ENCODE measurements at regions not wholly inside any gene's neighbourhood (a gene's known extent, or its start where the extent isn't known, plus 50 kb on each side); places are given as distances from the start of the nearest gene placed in this dataset.

DNA sequence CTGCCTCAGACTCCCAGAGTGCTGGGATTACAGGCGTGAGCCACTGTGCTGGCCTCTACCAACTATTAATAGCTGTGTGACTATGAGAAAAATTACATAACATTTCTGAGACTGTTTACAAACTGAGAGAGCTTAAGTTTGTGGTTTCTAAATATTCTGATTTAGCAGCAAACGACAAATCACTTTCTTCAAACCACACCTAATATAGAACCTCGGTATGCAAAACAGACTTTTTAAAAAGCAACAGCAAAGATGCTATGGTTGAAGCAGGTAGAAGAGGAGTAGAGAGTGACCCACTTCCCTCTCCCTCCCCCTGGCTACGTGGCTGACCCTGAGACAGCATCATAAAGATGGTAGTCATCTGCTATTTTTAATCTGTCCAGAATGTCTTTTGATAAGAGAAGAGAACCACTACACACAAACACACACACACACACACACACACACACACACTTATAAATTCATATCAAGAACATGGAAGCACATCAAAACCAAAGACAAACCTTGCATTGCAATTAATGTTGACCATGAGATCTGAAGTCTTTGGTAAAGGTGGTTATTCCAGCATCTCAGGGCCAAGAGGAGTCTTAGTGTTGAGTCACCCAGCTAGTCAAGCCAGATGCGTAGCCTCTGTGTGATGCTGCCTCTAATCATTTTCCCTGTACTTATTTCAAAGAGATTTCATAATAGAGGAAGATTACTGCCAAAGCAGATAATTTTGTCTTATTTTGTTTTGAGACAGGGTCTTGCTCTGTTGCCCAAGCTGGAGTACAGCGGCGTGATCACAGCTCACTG is 58.1 kb upstream of the TMEM215 start:
- TF ChIP-seq ESRRG (CRISPR knock-in tag; IDR thresholded peaks at IDR 0.05) (no peak), ISL1 (CRISPR knock-in tag; IDR thresholded peaks at IDR 0.05) (no peak), RARB (CRISPR knock-in tag; IDR thresholded peaks at IDR 0.05) (no peak), ZNF8 (CRISPR knock-in tag; IDR thresholded peaks at IDR 0.05) (no peak), BACH2 (CRISPR knock-in tag; IDR thresholded peaks at IDR 0.05; ENCODE audit: borderline replicate concordance) (no peak), ZNF70 (CRISPR knock-in tag; IDR thresholded peaks at IDR 0.05) (no peak), ZFP3 (CRISPR knock-in tag; IDR thresholded peaks at IDR 0.05) (no peak)
- TF ChIP-seq, protein P1, sequence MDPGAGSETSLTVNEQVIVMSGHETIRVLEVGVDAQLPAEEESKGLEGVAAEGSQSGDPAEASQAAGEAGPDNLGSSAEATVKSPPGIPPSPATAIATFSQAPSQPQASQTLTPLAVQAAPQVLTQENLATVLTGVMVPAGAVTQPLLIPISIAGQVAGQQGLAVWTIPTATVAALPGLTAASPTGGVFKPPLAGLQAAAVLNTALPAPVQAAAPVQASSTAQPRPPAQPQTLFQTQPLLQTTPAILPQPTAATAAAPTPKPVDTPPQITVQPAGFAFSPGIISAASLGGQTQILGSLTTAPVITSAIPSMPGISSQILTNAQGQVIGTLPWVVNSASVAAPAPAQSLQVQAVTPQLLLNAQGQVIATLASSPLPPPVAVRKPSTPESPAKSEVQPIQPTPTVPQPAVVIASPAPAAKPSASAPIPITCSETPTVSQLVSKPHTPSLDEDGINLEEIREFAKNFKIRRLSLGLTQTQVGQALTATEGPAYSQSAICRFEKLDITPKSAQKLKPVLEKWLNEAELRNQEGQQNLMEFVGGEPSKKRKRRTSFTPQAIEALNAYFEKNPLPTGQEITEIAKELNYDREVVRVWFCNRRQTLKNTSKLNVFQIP (CRISPR knock-in tag; IDR thresholded peaks at IDR 0.05; ENCODE audit: borderline replicate concordance, low read depth) = no peak
- TF ChIP-seq, protein P2, sequence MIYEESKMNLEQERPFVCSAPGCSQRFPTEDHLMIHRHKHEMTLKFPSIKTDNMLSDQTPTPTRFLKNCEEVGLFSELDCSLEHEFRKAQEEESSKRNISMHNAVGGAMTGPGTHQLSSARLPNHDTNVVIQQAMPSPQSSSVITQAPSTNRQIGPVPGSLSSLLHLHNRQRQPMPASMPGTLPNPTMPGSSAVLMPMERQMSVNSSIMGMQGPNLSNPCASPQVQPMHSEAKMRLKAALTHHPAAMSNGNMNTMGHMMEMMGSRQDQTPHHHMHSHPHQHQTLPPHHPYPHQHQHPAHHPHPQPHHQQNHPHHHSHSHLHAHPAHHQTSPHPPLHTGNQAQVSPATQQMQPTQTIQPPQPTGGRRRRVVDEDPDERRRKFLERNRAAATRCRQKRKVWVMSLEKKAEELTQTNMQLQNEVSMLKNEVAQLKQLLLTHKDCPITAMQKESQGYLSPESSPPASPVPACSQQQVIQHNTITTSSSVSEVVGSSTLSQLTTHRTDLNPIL (CRISPR knock-in tag; IDR thresholded peaks at IDR 0.05; ENCODE audit: low read depth) = no peak
- TF ChIP-seq, protein P3, sequence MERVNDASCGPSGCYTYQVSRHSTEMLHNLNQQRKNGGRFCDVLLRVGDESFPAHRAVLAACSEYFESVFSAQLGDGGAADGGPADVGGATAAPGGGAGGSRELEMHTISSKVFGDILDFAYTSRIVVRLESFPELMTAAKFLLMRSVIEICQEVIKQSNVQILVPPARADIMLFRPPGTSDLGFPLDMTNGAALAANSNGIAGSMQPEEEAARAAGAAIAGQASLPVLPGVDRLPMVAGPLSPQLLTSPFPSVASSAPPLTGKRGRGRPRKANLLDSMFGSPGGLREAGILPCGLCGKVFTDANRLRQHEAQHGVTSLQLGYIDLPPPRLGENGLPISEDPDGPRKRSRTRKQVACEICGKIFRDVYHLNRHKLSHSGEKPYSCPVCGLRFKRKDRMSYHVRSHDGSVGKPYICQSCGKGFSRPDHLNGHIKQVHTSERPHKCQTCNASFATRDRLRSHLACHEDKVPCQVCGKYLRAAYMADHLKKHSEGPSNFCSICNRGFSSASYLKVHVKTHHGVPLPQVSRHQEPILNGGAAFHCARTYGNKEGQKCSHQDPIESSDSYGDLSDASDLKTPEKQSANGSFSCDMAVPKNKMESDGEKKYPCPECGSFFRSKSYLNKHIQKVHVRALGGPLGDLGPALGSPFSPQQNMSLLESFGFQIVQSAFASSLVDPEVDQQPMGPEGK (CRISPR knock-in tag; IDR thresholded peaks at IDR 0.05; ENCODE audit: borderline replicate concordance) = no peak
